ENCODE measurements at regions not wholly inside any gene's neighbourhood (a gene's known extent, or its start where the extent isn't known, plus 50 kb on each side); places are given as distances from the start of the nearest gene placed in this dataset.

GRCh38 chrX:9327747-9328145 is 137.1 kb upstream of the TBL1X start:
- H3K27me3 ChIP-seq (ENCODE audit: control insufficient read depth, insufficient read depth, low read length) = no peaks in the 10 kb centered on the region
- no peak for DNase-seq (ENCODE audit: low read depth, low spot score)
- TF ChIP-seq CTCF (IDR thresholded peaks at IDR 0.05; ENCODE audit: low read depth, low read length) = no peak
- H3K27ac ChIP-seq (ENCODE audit: low read depth, low read length) = no peak overlapping the region
- H3K4me3 ChIP-seq (ENCODE audit: low read depth, low read length) = no peak overlapping the region
- H3K9me3 ChIP-seq (ENCODE audit: control insufficient read depth, insufficient read depth, low read length) = no peaks in the 10 kb centered on the region
- CTCF ChIA-PET = no interaction called here
- POLR2A ChIA-PET = no interaction called here

- DNase-seq (ENCODE audit: low read depth, low spot score) = no peak
- no peak for TF ChIP-seq CTCF (IDR thresholded peaks at IDR 0.05; ENCODE audit: low read depth, low read length)
- no peaks in the 10 kb centered on the region for H3K27me3 ChIP-seq (ENCODE audit: control insufficient read depth, insufficient read depth, low read length)
- ChIA-PET CTCF (no interaction called here), POLR2A (no interaction called here)
- H3K27ac ChIP-seq (ENCODE audit: low read depth, low read length) = no peak overlapping the region
- no peaks in the 10 kb centered on the region for H3K9me3 ChIP-seq (ENCODE audit: control insufficient read depth, insufficient read depth, low read length)
- H3K4me3 ChIP-seq (ENCODE audit: low read depth, low read length) = no peak overlapping the region
Measured at GRCh38 chrX:9329056-9329455, 135.8 kb upstream of the TBL1X start.

- Histone ChIP-seq H3K27ac (ENCODE audit: low read depth, low read length) (no peak overlapping the region), H3K27me3 (ENCODE audit: control insufficient read depth, insufficient read depth, low read length) (no peaks in the 10 kb centered on the region), H3K9me3 (ENCODE audit: control insufficient read depth, insufficient read depth, low read length) (no peaks in the 10 kb centered on the region), H3K4me3 (ENCODE audit: low read depth, low read length) (no peak overlapping the region)
- CTCF ChIA-PET = no interaction called here
- TF ChIP-seq CTCF (IDR thresholded peaks at IDR 0.05; ENCODE audit: low read depth, low read length) = no peak
- POLR2A ChIA-PET = no interaction called here
- DNase-seq (ENCODE audit: low read depth, low spot score) = no peak
Measured at GRCh38 chrX:9330249-9330982, 134.4 kb upstream of the TBL1X start.

GRCh38 chrX:9333873-9334560 is 130.8 kb upstream of the TBL1X start:
- no peak for DNase-seq (ENCODE audit: low read depth, low spot score)
- ChIA-PET CTCF (no interaction called here), POLR2A (interaction anchor here (0.7 kb wide), 1 partner anchor 161 kb away, joined by 3 read pairs; no protein-coding TSS in a partner anchor)
- Histone ChIP-seq H3K9me3 (ENCODE audit: control insufficient read depth, insufficient read depth, low read length) (no peaks in the 10 kb centered on the region), H3K27me3 (ENCODE audit: control insufficient read depth, insufficient read depth, low read length) (no peaks in the 10 kb centered on the region), H3K27ac (ENCODE audit: low read depth, low read length) (no peak overlapping the region), H3K4me3 (ENCODE audit: low read depth, low read length) (no peak overlapping the region)
- TF ChIP-seq CTCF (IDR thresholded peaks at IDR 0.05; ENCODE audit: low read depth, low read length) = no peak

GRCh38 chrX:9335251-9335650 is 129.6 kb upstream of the TBL1X start:
- no peak for TF ChIP-seq CTCF (IDR thresholded peaks at IDR 0.05; ENCODE audit: low read depth, low read length)
- no peak for DNase-seq (ENCODE audit: low read depth, low spot score)
- no peak overlapping the region for H3K4me3 ChIP-seq (ENCODE audit: low read depth, low read length)
- H3K9me3 ChIP-seq (ENCODE audit: control insufficient read depth, insufficient read depth, low read length) = no peaks in the 10 kb centered on the region
- H3K27ac ChIP-seq (ENCODE audit: low read depth, low read length) = no peak overlapping the region
- CTCF ChIA-PET = interaction anchor here (0.5 kb wide), 1 partner anchor 83 kb away, joined by 3 read pairs; no protein-coding TSS in a partner anchor
- POLR2A ChIA-PET = no interaction called here
- no peaks in the 10 kb centered on the region for H3K27me3 ChIP-seq (ENCODE audit: control insufficient read depth, insufficient read depth, low read length)

Data from AG04450 (cell line).